HS-5 (cell line): ENCODE measurements at regions not wholly inside any gene's neighbourhood (a gene's known extent, or its start where the extent isn't known, plus 50 kb on each side); places are given as distances from the start of the nearest gene placed in this dataset.

ENCODE experiments used
- DNase-seq: peaks from one replicate; pipeline ENCODE4 v3.0.0-alpha.2; 2012; ENCODE audit warnings: low read depth

DNA sequence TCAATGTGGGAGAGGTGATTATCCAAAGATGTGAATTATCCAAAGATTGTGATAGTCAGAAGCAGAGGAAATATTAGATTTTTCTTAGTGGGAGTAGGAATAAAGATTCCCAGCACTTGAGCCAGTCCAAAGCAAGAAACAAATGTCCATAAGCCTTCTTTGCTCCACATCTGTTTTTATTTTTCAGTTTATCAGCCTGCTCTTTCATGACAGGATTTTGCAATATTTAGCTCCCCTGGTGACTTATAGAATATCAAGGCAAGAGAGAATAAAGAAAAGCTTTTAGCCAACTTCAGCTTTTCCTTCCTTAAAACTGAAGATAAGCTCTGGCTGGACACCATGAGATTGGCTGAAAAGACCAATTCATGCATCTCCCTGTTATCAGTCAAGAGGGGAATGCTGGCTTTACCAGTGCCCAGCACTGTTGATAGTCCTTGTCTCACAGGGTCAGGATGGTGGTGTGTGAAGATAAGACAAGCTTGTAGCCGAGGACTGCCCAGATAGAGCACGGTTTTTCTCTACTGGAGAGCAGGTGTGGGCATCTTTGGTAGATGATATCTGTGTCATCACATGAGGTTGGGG lies 706.5 kb downstream of the KCNJ2 start:
- DNase-seq, result no peak

DNA sequence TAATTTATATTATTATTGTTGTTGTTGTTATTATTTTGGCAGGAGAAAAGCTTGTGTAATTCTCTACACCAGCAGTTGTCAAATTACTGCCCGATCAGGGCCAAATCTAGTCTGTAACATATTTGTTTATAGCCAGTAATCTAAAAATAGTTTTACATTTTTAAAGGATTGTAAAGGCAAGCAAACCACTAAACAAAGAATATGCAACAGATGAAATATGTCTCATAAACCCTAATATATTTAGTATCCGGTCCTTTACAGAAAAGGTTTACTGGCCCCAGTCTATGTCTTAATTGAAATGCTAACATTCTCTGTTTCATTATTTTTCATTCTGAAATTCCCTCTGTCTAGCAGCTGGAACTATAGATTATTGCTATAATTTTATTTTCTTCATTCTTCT lies 709.5 kb downstream of the KCNJ2 start:
- DNase-seq, result no peak

DNA sequence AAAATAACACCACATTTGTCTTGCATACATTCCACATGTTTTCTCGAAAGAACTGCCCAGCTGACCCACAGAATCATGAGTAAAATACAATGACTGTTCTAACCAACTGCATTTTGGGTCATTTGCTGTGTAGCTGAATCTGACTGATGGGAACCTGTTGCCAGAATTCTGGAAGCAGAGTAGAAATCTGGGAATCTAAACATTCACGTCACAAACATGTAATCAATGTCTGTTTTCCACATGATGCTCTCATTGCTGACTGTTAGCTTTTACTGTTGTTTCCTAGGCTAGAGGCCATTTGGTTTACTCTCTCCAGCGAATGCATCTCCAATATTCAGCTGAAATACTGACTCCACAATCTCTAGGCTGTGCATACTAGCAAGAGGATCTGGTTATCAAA lies 710.1 kb downstream of the KCNJ2 start:
- no peak for DNase-seq

DNA sequence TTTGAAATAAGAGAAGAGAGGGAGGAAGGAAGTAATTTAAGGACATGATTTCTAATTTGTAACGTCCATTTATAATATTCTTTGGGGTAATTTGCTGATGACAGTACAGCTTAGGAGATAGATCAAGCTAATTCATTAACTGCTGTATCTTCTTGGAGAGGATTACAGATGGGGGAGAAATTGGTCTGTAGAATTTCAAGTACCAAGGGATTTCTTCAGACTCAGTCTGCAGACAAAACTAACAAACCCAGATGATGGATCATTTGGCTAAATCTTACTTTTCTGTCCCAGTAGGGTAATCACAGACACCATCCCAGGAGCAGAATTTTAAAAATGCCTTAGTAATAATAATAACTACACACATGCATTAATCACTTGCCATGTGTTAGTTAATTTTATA lies 711.8 kb downstream of the KCNJ2 start:
- no peak for DNase-seq

DNA sequence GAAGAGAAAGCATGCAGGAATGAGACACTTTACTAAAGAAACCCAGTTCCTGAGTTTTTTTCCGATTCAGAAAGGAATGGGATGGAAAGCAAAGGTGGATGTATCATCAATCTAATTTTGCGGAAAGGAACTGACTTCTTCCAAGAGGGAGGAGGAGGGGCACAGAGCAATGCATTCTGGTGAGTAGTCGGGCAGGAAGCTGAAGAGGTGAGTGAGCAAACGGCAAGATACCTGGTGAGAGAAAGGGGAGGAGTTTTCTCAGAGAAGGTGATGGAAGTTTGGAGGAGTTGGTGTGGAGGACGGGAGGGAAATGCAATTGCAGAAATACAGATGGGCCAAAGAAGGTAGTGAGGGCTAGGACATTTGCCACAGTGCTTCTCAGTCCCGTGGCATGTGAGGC lies 713.2 kb downstream of the KCNJ2 start:
- DNase-seq, result no peak

DNA sequence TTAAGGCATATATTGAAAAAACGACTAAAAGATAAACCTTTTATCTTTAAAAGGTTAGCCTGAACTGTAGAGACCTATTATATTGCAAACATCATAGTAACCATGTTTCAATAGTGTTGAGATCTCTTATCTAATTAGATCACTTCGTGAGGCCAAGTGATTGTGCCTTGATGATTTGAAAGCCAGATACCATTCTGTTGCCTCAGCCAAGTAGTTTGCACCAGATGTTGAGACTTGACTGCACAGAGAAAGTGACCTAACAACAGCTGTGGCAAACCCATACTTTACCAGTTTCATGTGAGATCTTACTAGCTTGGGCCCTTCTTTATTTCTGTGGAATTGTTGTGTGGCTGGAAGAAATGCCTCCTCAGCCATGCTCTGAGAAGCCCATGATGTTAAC lies 717.3 kb downstream of the KCNJ2 start:
- no peak for DNase-seq

DNA sequence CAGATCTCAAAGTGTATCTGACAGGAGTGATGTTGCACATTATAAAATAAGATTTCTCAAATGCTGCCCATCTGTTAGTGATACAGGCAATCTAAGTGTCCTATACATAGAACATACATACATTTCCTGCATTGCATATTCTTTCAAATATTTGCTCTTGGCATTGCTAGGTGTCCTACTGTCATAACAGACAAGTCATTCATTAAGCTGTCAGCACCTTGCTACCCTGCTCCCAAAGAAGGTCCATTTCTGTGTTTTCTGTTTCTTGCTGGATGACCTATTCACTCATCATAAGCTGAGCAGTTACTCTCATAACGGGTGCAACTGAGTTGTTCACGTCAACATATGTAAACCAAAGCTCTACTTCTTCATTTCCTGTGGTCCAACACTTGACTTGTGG lies 719.0 kb downstream of the KCNJ2 start:
- no peak for DNase-seq

DNA sequence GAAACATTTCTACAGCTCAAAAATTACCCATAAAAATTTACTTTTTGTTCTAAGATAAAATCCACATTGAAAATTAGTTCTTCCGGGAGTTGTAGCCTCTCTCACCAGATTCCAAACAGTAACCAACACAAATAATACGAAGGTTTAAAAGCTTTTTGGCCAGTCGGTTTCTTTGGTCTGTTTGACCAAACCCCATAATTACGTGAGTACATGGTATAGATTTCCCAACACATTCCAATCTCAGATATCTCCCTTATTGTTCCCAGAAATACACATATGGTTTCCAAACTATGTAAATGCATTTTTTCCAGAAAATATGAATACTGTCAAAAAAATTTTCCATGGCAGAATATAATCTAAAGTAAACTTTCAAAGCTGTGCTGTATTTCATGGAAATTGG lies 722.0 kb downstream of the KCNJ2 start:
- peak; percentile 8 for DNase-seq

DNA sequence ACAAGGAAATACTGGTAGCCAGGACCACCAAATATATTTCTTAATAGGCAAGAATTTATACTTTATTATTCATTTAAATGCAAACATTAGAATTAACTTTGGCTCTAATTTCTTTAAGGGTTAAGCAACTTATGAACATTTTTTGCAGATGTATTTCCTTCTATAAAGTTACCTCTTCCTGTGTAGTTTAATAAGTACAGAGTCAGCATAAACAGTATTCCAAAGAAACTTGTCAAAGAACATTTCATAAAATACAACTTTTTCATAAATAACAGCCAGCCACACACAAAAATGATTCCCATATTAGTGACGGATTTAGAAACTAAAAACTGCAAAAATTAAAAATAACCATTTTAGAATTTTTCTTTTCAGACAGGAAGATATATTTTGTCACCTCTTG lies 723.2 kb downstream of the KCNJ2 start:
- DNase-seq, result no peak

DNA sequence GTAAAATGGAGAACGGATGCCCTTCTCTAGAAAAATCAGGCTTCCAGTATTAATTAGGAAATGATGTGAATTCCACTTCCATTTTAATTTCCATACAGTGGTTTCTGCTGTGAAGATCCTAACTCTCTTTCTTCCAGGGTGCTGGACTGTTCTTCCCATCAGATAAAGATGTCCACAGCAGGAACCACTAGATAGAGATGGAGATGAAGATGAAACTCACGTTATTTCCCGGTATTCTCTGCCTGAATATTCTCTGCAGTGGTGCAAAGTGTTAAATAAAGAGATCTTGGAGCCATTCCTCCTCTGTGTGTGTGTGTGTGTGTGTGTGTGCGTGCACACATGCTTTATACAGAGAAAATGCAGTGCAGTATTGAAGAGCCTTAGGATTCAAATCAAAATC lies 727.5 kb downstream of the KCNJ2 start:
- DNase-seq, result peak; percentile 5

DNA sequence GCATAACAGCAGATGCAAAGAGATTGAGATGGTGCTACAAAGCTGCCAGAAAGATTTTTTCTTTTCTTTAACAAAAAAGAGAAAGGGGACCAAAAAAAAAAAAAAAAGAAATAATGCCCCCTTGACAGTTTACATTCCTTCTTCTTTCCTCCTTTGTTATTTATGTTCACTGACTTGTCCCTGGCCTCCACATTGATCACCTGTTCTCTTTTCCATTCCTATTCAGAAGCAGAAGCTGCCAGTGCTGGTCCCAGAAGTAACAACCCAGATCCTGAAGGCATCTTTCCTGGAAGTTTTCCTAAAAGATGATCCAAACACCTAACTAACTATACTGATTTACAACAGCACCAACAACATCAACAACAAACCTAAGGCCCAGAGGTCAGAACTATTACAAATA lies 728.1 kb downstream of the KCNJ2 start:
- no peak for DNase-seq

DNA sequence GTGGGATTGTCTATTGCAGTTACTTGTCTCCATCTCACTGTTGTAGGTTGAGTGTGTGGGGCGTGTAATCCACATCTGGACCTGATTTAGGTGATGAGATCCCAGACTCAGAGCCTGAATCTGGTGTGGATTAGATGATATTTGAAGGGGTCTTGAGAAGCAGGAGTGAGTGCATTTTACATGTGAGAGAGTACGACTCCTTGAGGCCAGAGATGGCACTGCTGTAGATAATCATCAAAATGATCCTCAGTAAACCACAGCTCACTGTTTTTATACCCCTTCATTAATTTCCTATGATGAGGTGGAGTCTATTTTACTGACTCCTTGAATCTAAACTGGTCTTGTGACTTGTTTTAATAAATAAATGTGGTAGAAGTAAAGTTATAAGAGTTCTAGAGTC lies 732.5 kb downstream of the KCNJ2 start:
- DNase-seq, result no peak

DNA sequence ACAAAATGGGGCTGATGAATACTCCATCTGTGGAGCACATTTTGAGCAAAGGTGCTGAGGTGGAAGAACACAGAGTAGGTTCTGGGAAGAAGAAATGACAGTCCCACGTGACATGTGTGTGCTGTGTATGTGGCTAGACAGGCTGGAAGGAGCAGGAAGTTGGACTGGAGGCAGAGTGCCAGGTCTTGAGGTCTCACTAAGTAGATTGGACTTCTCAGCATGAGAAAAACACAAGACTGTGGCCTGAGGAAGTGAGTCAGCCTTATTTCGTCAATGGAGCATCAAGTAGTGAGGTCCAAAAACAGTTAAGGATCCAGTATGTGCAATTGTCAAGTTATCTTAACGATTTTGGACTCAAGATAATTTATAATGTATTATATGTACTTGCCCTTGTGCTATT lies 736.5 kb downstream of the KCNJ2 start:
- DNase-seq, result peak; percentile 90

DNA sequence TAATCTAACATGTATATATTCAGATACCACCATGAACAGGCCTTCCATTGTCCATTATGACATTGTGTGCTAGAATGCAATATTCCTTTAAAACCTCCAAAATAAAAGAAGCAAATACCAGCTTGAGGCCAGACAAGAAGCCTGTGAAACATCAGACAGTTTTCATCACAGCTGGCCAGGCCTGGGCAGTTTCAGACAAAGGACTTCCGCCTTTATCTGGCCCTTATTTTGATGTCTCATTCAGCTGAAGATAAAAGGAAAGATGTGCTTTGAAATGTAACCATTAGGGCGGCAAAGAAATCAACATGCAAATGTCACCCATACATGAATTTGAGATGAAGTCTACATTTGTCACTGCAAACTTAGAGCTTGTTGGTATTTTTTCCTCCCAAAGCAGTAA lies 737.5 kb downstream of the KCNJ2 start:
- no peak for DNase-seq

DNA sequence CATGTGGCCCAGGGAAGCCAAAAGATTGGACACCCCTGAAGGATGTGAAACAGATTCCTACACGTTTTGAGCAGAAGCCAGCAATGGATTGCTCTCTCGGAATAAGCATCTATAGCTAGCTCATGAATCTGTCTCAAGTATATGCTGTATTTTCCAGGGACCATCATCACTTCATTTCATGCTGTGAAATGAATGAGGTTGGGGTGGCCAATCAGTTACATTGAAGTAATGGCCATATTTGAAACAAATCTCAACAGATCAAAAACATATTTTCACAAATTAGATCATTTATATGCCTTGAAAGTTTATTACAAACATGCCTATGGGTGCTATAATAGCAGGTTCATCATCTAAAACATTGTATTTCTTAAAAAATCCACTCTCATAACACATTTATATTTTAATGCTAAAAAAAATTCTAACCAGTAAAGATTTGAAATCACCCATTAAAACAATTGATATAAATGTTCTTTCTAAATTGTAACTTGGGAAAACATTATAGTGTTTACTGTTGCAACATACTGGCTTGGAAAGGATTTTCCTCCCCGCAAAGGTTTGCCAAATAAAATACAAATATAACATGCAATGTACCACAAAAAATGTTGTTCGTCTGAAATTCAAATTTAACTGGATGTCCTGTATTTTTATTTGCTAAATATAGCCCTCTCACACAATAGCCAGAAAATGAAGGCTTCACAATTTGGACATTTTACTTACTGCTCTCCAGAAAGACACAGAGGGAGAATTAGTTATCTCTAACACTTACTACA lies 743.6 kb downstream of the KCNJ2 start:
- DNase-seq, result no peak

DNA sequence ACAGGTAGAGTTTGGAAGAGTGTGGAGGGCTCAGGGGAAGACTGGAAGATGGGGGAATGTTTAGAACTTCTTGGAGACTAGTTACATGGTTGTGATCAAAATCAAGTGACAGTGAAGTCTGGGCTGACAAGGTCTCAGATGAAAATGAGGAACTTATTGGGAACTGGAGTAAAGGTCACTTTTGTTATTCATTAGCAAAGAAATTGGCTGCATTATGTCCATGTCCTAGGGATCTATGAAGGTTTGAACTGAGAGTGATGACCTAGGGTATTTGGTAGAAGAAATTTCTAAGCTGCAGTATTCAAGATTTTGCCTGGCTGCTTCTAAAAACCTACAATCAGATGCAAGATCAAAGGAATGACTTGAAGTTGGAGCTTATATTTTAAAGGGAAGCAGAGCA lies 747.1 kb downstream of the KCNJ2 start:
- DNase-seq, result no peak

DNA sequence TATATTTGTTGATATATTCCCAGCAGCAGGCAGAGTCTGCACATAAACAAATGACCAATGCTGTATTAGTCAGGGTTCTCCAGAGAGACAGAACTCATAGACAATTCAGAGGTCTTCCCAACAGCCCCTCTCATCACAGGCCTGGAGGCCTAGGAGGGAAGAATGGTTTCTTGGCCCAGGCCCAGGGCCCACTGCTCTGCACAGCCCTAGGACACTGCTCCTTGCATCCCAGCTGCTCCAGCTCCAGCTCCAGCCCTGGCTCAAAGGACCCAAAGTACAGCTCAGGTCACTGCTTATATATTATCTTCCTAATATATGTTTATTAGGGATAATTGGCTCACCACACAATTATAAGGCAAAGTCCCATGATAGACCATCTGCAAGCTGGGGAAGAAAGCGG lies 749.9 kb downstream of the KCNJ2 start:
- no peak for DNase-seq

DNA sequence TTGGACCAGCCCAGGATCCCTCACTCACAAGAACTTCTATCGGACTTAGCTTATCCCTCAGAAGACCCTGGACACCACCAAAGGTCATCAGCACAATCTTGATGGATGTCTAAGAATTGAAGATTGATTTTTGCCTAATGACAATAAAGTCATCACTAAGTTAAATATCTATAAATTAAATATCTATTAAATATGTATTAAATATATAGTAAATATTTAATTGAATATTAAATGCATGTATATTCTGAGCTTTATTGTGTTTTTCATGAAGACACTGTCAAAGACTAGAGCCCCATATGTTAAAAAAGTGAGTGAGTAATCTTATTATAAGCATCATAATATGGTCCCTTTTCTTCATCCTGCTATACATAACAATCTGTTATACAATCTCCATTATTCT lies 751.1 kb downstream of the KCNJ2 start:
- DNase-seq, result no peak

DNA sequence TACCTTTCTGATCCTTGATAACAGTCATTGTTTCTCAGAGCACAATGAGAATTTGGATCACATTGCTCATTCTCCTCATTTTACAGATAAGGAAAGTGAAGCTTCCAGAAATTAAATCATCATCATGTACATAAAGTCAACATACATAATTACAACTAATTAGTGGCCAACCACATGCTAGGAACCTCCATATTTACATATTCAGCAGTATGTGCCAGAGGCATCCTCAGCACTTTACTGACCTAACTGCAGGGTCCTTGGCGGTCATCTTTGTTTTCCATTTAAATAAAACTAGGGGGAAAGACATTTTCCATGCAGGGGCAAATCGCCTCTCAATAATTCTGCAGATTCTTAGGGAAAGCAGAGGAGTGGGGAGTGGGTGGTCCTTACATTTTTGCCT lies 752.9 kb downstream of the KCNJ2 start:
- DNase-seq, result no peak

DNA sequence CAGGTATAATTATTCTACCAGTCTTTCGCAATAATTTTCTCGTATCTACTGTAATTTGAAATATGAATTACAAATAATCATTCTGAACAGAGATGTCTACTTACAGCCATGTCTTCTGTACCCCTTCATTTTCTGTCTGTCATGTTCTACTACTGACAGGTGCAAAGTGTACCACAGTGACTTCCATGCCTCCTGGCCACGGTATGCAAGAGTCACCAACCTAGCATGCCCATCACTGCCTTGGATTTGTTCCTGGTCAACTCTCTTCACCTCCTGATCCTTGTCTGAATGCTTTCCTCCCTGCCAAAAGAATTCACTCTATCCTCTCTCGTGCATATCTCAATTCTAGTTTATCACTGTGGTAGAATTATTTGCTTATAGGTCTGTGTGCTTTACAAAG lies 755.4 kb downstream of the KCNJ2 start:
- DNase-seq, result no peak

DNA sequence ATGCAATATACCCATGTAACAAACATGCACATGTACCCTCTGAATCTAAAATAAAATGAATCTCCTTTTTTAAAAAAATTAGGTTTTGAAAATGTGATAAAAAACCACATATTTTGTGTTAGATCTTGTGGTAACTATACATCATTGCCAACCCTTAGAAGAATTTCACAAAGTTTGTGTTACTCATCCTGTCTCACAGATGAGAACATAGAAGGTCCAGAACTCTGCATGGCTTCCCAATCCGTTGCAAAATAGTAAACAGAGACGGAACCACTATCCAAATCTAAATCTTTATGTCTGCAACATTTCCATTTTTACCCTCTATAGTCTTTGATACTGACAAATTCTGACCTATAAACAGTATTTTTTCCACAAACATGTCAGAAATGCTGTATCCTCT lies 759.9 kb downstream of the KCNJ2 start:
- no peak for DNase-seq

DNA sequence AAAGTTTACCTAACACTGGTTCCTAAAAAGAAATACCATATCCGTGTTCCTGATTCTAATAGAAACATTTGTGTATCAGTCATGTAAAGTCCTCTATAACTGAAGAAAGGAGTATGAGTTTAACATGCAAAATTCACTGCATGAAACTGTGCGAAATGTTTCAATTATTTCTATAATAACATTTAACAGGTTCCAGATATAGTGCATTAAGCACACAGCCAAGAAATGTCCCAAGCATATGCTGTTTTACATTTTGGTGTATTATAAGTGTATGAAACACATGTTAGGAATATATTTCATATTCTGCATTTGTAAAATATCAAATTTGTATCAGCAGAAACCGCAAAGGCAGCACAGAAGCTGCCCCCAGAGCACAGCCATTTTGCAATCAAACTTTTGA lies 764.9 kb downstream of the KCNJ2 start:
- no peak for DNase-seq

DNA sequence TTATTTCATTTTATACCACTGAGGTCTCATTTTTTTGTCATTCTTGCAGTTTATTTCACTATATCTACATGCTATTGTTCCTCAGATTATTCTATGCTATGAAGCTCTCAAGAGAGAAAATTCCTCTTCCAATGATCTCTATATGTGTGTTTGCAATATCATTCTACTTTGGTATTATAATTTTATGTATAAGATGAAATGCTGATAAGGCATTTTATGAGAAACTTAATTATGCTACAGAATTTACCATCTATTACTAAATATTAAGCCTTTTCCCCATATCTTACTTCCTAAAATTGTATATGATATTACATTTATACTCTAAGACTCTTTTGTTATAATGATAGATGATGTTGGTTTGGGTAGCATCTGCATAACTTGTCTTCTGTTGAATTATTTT lies 765.5 kb downstream of the KCNJ2 start:
- no peak for DNase-seq

DNA sequence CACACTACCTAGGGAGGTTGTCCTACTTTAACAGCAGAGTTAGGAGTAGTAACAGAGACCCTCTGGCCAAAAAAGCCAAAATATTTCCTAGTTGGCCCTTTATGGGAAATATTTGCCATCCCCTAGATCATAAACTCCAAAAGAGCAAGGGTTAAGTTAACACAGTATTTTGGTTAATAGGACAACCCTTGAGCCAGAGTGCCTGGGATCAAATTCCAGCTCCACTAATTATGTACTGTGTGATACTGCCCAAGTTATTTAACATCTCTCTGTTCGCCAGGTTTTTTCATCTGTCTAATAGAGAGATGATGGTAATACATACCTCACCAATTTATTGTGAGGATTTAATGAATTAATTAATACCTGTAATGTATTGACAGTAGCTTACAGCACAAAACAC lies 767.4 kb downstream of the KCNJ2 start:
- no peak for DNase-seq
